DND-41 (cell line): ENCODE measurements at regions not wholly inside any gene's neighbourhood (a gene's known extent, or its start where the extent isn't known, plus 50 kb on each side); places are given as distances from the start of the nearest gene placed in this dataset.

Experiments
- ATAC-seq: fragments of 200-7000 bp; cut with Tn5 transposase; 3 replicates; pipeline ENCODE4 v1.9.1; 2021; ENCODE audit warnings: low read depth; ENCODE audit not compliant: insufficient read depth
- DNase-seq: peaks from one replicate; pipeline ENCODE4 v3.0.0-alpha.2; 2020
- H2AFZ ChIP-seq: 2 replicates; pipeline ENCODE4 v1.6.0; 2012; ENCODE audit warnings: low read depth, low read length
- H3K27ac ChIP-seq: 2 replicates; pipeline ENCODE4 v1.5.1; 2012; ENCODE audit warnings: low read length, inconsistent platforms
- H3K27me3 ChIP-seq: fragments of 200-600 bp; sonication (generic); 2 replicates; pipeline ENCODE4 v1.6.0; 2012; ENCODE audit warnings: low read length, mild to moderate bottlenecking, inconsistent platforms; ENCODE audit not compliant: insufficient read depth, poor library complexity
- H3K36me3 ChIP-seq: 2 replicates; pipeline ENCODE4 v1.5.1; 2012; ENCODE audit warnings: low read length, inconsistent platforms; ENCODE audit not compliant: insufficient read depth
- H3K4me1 ChIP-seq: 2 replicates; pipeline ENCODE4 v1.5.1; 2012; ENCODE audit warnings: mild to moderate bottlenecking, low read length; ENCODE audit not compliant: insufficient read depth
- H3K4me2 ChIP-seq: 2 replicates; pipeline ENCODE4 v1.6.0; 2012; ENCODE audit warnings: mild to moderate bottlenecking, moderate library complexity, low read length, inconsistent platforms; ENCODE audit not compliant: insufficient read depth
- H3K4me3 ChIP-seq, 2 experiments: fragments of 200-600 bp in 1 of 2; shearing (Covaris generic) in 1 of 2; 2 replicates each; pipeline ENCODE4 v1.5.1; 2012 to 2016; ENCODE audit warnings: inconsistent platforms in 2 of 2, low read length in 2 of 2, mild to moderate bottlenecking in 2 of 2, low read depth in 1 of 2, moderate library complexity in 1 of 2
- H3K79me2 ChIP-seq: 2 replicates; pipeline ENCODE4 v1.6.0; 2012; ENCODE audit warnings: low read length, inconsistent platforms; ENCODE audit not compliant: insufficient read depth
- H3K9ac ChIP-seq: 2 replicates; pipeline ENCODE4 v1.6.0; 2012; ENCODE audit warnings: low read depth, mild to moderate bottlenecking, inconsistent platforms, low read length, moderate library complexity
- H3K9me3 ChIP-seq: 2 replicates; pipeline ENCODE4 v1.5.1; 2012; ENCODE audit warnings: low read length, moderate library complexity, mild to moderate bottlenecking, inconsistent platforms; ENCODE audit not compliant: insufficient read depth, severe bottlenecking
- H4K20me1 ChIP-seq: 2 replicates; pipeline ENCODE4 v1.6.0; 2012; ENCODE audit warnings: low read length; ENCODE audit not compliant: insufficient read depth
- EZH2 ChIP-seq: IDR thresholded peaks from 3 replicates; pipeline ENCODE4 v1.6.1; 2012; ENCODE audit warnings: borderline replicate concordance, low read depth, mild to moderate bottlenecking, moderate library complexity, low read length, inconsistent platforms; ENCODE audit not compliant: severe bottlenecking
- TF ChIP-seq, protein P1 (sequence below): IDR thresholded peaks from 2 replicates; pipeline ENCODE4 v1.5.1; 2012; ENCODE audit warnings: borderline replicate concordance, low read length, moderate library complexity, mild to moderate bottlenecking; ENCODE audit not compliant: poor library complexity, severe bottlenecking; ENCODE audit errors: extremely low read depth

DNA sequence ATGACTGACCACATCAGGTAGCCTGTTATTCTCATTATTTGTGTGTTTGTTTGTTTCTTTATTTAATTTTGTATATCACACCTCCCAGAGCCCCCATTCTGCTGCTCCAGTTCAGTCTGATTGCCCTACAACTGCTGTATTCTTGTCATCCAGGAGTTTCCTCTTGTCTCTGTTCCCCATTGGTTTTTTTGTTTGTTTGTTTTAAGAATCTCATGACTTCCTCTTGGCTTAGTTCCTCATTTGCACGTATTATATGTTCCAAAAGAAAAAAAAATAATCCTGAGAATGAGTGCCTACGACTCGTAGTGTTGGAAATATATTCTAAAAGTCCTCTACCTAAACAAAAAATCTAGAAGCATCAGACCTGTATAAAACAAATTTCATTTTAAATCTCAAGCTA lies 142.3 kb upstream of the SLIT2 start:
- no peaks in the 10 kb centered on the region for H3K9me3 ChIP-seq

DNA sequence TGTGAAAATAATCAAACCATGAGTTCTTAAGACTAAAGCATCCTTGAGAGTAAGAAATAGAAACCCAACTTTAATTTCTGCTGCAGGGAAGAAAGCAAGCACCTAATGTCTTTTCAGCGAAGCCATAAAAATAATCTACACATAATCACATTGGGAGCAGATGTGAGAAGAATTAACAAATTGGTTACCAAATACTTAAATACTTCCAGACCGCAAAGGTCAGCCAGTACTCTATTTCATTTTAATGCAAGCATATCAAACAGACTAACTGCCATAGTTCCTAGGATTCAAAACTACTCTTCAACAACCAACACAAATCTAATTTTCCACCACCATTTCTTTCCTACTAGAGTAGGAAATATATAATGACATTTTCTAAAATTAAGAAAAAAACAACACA lies 144.8 kb upstream of the SLIT2 start:
- no peak overlapping the region for H3K4me3 ChIP-seq
- ATAC-seq, result no peak
- no peak overlapping the region for H3K27ac ChIP-seq
- no peak for DNase-seq
- H3K9ac ChIP-seq, result no peak overlapping the region
- no peak overlapping the region for H3K4me2 ChIP-seq
- H3K79me2 ChIP-seq, result no peaks in the 10 kb centered on the region
- H3K9me3 ChIP-seq, result no peaks in the 10 kb centered on the region
- H2AFZ ChIP-seq, result no peak overlapping the region
- no peaks in the 10 kb centered on the region for H4K20me1 ChIP-seq
- H3K27me3 ChIP-seq, result no peaks in the 10 kb centered on the region
- no peaks in the 10 kb centered on the region for H3K36me3 ChIP-seq
- no peak for TF ChIP-seq EZH2
- TF ChIP-seq, protein P1, sequence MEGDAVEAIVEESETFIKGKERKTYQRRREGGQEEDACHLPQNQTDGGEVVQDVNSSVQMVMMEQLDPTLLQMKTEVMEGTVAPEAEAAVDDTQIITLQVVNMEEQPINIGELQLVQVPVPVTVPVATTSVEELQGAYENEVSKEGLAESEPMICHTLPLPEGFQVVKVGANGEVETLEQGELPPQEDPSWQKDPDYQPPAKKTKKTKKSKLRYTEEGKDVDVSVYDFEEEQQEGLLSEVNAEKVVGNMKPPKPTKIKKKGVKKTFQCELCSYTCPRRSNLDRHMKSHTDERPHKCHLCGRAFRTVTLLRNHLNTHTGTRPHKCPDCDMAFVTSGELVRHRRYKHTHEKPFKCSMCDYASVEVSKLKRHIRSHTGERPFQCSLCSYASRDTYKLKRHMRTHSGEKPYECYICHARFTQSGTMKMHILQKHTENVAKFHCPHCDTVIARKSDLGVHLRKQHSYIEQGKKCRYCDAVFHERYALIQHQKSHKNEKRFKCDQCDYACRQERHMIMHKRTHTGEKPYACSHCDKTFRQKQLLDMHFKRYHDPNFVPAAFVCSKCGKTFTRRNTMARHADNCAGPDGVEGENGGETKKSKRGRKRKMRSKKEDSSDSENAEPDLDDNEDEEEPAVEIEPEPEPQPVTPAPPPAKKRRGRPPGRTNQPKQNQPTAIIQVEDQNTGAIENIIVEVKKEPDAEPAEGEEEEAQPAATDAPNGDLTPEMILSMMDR, result no peak
- no peaks in the 10 kb centered on the region for H3K4me1 ChIP-seq

More for the DNA sequence above, 142.3 kb upstream of the SLIT2 start:
- H3K79me2 ChIP-seq, result no peaks in the 10 kb centered on the region
- no peak for DNase-seq
- H3K27me3 ChIP-seq, result no peaks in the 10 kb centered on the region
- no peaks in the 10 kb centered on the region for H3K4me1 ChIP-seq
- H2AFZ ChIP-seq, result no peak overlapping the region
- TF ChIP-seq, protein P1, result no peak
- TF ChIP-seq EZH2, result no peak
- H3K9ac ChIP-seq, result no peak overlapping the region
- no peak overlapping the region for H3K4me3 ChIP-seq
- no peaks in the 10 kb centered on the region for H3K36me3 ChIP-seq
- H4K20me1 ChIP-seq, result no peaks in the 10 kb centered on the region
- no peak overlapping the region for H3K27ac ChIP-seq
- H3K4me2 ChIP-seq, result no peak overlapping the region
- ATAC-seq, result no peak

DNA sequence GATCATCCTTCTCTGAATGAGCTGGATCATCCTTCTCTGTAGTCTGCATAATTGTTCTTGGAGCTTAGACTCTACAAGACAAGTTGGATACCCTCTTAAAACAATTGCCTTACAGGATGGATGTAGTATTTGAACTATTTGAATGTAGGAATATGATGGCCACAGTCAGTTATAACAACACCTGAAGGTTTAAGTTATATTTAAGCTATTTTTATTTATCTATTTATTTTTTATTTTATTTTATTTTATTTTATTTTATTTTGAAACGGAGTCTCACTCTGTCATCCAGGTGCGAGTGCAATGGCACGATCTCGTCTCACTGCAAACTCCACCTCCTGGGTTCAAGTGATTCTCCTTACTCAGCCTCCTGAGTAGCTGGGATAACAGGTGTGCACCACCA lies 149.9 kb upstream of the SLIT2 start:
- H3K9me3 ChIP-seq, result no peaks in the 10 kb centered on the region
- no peak for TF ChIP-seq EZH2
- TF ChIP-seq, protein P1, result no peak

DNA sequence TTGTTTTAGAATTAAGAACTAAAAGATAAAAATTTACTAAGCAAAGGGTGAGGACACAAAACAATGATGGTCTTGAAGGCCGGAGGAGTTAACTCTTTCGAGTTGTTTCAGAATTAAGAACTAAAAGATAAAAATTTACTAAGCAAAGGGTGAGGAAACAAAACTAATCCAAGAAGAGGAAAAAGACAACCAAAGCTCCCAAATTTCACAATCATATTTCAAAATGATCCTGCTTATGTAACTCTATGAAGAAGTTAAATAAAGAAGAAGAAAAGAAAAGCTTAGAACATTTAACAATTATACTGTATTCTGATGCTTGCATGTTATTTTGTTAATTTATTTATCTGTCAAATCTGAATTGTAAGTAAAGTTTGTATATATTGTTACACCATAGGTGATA lies 154.8 kb upstream of the SLIT2 start:
- Histone ChIP-seq H3K27me3 (no peaks in the 10 kb centered on the region), H2AFZ (no peak overlapping the region), H4K20me1 (no peaks in the 10 kb centered on the region), H3K27ac (no peak overlapping the region), H3K4me3 (no peak overlapping the region), H3K4me2 (no peak overlapping the region), H3K79me2 (no peaks in the 10 kb centered on the region), H3K4me1 (no peaks in the 10 kb centered on the region), H3K36me3 (no peaks in the 10 kb centered on the region), H3K9me3 (no peaks in the 10 kb centered on the region), H3K9ac (no peak overlapping the region)
- TF ChIP-seq EZH2, result no peak
- TF ChIP-seq, protein P1, result no peak
- no peak for ATAC-seq
- DNase-seq, result no peak

More for the DNA sequence above, 149.9 kb upstream of the SLIT2 start:
- DNase-seq (no peak), ATAC-seq (no peak)
- Histone ChIP-seq H3K36me3 (no peaks in the 10 kb centered on the region), H2AFZ (no peak overlapping the region), H3K27ac (no peak overlapping the region), H3K9ac (no peak overlapping the region), H3K4me3 (no peak overlapping the region), H4K20me1 (no peaks in the 10 kb centered on the region), H3K27me3 (no peaks in the 10 kb centered on the region), H3K4me2 (no peak overlapping the region), H3K4me1 (no peaks in the 10 kb centered on the region), H3K79me2 (no peaks in the 10 kb centered on the region)
